HG03558 (cell line): ENCODE measurements at regions not wholly inside any gene's neighbourhood (a gene's known extent, or its start where the extent isn't known, plus 50 kb on each side); places are given as distances from the start of the nearest gene placed in this dataset.
"Not testable (repeated sequence)": the region's sequence is repeated elsewhere in the genome, so short reads cannot be mapped to it uniquely, and the experiment has no call there.

ENCODE experiments used
- ATAC-seq: cut with Tn5 transposase; IDR thresholded peaks from one replicate; pipeline ENCODE4 v1.9.1; 2021; ENCODE audit warnings: moderate number of reproducible peaks; ENCODE audit not compliant: unreplicated experiment; ENCODE audit errors: extremely low read depth

GRCh38 chr12:34300376-34301250 lies 278.3 kb downstream of the ALG10 start:
- no peak for ATAC-seq

- no peak for ATAC-seq
Observed at GRCh38 chr12:34301251-34302130, 279.2 kb downstream of the ALG10 start.

DNA sequence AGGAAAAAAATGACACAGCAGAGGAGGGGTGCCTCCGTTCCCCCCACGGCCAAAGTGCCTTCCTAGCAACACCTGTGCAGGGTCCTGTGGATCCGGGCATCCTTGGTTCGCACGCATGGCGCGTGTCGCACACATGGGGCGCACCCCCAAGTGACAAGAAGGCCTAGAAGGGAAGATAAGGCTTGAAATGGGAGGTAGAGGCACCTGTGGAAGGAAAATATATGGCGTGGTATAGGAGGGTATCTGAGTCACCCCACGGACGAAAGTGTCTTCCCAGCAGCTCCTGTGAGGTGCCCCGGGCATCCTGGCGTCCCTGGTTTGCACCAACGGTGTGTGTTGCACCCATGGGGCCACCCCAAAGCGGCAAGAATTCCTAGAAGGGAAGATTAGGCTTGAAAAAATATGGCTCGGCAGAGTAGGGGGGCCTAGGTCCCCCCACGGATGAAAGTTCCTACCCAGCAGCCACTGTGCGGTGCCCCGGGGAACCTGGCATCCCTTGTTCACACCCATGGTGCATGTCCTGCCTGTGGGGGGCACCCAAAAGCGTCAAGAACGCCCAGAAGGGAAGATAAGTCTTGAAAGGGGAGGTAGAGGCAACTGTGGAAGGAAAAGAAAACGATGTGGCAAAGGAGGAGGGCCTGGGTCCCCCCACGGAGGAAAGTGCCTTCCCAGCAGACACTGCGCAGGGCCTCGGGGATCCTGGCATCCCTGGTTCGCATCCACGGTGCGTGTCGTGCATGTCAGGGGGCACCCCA lies 280.0 kb downstream of the ALG10 start:
- no peak for ATAC-seq

DNA sequence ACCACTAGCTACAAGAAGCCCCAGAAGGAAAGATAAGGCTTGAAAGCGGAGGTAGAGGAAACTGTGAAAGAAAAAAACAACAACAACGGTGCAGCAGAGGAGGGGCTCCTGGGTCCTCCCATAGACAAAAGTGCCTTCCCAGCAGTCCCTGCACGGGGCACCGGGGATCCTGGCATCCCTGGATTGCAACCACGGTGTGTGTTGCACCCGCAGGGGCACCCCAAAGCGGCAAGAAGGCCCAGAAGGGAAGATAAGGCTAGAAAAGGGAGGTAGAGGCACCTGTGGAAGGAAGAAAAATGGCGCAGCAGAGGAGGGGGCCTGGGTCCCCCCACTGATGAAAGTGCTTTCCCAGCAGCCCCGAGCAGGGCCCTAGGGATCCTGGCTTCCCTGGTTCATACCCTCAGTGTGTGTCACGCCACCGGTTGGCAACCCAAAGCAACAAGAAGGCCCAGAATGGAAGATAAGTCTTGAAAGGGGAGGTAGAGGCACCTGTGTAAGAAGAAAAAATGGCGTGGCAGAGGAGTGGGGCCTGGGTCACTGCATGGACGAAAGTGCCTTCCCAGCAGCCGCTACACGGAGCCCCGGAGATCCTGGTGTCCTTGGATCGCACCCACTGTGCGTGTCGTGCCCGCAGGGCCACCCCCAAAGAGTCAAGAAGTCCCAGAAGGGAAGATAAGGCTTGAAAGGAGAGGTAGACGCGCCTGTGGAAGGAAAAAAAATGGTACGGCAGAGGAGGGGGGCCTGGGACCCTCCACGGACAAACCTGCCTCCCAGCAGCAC lies 281.0 kb downstream of the ALG10 start:
- ATAC-seq: no peak

GRCh38 chr12:34304001-34304400 lies 281.7 kb downstream of the ALG10 start:
- no peak for ATAC-seq

DNA sequence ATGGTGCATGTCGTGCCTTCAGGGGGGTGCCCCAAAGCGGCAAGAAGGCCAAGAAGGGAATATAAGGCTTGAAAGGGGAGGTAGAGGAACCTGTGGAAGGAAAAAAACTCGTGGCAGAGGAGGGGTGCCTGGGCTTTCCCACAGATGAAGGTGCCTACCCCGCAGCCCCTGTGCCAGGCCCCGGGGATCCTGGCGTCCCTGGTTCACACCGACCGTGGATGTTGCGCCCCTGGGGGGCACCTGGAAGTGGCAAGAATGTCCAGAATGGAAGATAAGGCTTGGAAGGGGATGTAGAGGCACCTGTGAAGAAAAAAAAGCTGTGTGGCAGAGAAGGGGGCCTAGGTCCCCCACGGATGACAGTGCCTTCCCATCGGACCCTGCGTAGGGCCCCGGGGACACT lies 282.2 kb downstream of the ALG10 start:
- no peak for ATAC-seq

- ATAC-seq: no peak
Observed at GRCh38 chr12:34305176-34305575, 282.9 kb downstream of the ALG10 start.

DNA sequence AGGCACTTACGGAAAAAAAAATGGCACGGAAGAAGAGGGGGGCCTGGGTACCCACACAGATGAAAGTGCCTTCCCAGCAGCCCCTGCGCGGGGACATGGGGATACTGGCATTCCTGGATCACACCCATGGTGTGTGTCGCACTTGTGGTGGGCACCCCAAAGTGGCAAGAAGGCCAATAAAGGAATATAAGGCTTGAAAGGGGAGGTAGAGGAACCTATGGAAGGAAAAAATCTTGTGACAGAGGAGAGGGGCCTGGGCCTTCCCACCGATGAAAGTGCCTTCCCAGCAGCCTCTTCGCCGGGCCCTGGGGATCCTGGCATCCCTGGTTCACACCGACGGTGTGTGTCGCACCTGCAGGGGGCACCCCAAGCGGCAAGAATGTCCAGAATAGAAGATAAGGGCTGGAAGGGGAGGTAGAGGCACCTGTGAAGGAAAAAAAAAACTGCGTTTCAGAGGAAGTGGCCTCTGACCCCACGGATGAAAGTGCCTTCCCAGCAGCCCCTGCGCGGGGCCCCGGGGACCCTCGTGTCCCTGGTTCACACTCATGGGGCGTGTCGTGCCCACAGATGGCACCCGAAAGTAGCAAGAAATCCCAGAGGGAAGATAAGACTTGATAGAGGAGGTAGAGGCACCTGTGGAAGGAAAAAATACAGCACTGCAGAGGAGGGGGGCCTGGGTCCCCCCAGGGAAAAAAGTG lies 284.0 kb downstream of the ALG10 start:
- ATAC-seq: no peak

DNA sequence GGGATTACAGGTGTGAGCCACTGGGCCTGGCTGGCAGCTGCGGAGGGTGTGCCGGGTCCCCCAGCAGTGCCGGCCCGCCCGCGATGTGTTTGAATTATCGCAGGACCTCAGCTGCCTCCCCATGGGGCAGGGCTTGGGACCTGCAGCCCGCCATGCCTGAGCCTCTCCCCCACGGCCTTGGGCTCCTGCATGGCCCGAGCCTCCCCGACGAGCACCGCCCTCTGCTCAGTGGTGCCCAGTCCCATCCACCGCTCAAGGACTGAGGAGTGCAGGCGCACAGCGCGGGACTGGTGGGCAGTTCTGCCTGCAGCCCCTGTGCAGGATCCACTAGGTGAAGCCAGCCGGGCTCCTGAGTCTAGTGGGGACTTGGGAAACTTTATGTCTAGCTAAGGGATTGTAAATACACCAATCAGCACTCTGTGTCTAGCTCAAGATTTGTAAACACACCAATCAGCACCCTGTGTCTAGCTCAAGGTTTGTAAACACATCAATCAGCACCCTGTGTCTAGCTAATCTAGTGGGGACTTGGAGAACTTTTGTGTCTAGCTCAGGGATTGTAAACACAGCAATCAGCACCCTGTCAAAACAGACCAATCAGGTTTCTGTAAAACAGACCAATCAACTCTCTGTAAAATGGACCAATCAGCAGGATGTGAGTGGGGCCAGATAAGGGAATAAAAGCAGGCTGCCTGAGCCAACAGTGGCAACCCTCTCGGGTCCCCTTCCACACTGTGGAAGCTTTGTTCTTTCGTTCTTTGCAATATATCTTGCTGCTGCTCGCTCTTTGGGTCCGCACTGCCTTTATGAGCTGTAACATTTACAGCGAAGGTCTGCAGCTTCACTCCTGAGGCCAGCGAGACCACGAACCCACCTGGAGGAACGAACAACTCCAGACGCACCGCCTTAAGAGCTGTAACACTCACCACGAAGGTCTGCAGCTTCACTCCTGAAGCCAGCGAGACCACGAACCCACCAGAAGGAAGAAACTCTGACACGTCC lies 287.8 kb downstream of the ALG10 start:
- ATAC-seq: not testable (repeated sequence)

DNA sequence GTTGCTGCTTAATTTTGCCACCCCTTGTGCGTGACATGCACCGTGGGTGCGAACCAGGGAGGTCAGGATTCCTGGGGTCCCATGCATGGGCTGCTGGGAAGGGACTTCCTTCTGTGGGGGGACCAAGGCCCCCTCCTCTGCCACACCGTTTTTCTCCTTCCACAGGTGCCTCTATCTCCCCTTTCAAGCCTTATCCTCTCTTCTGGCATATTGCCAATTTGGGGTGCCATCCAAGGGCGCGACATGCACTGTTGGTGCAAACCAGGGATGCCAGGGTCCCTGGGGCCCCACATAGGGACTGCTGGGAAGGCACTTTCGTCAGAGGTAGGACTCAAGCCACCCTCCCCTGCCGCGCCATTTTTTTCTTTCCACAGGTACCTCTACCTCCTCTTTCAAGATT lies 289.0 kb downstream of the ALG10 start:
- no peak for ATAC-seq

DNA sequence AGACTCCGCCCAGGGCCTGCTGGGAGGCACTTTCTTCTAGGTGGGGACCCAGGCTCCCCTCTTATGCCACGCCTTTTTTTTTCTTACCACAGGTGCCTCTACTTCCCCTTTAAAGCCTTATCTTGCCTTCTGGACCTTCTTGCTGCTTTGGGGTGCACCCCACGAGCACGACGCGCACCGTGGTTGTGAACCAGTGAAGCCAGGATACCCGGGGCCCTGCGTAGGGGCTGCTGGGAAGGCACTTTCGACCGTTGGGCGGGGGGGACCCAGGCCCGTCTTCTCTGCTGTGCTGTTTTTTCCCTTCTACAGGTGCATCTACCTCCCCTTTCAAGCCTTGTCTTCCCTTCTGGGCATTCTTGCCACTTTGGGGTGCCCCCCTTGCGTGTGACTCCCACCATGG lies 305.4 kb downstream of the ALG10 start:
- no peak for ATAC-seq

GRCh38 chr12:34333337-34333736 lies 311.0 kb downstream of the ALG10 start:
- no peak for ATAC-seq

GRCh38 chr12:34334538-34334937 lies 312.2 kb downstream of the ALG10 start:
- ATAC-seq: no peak

DNA sequence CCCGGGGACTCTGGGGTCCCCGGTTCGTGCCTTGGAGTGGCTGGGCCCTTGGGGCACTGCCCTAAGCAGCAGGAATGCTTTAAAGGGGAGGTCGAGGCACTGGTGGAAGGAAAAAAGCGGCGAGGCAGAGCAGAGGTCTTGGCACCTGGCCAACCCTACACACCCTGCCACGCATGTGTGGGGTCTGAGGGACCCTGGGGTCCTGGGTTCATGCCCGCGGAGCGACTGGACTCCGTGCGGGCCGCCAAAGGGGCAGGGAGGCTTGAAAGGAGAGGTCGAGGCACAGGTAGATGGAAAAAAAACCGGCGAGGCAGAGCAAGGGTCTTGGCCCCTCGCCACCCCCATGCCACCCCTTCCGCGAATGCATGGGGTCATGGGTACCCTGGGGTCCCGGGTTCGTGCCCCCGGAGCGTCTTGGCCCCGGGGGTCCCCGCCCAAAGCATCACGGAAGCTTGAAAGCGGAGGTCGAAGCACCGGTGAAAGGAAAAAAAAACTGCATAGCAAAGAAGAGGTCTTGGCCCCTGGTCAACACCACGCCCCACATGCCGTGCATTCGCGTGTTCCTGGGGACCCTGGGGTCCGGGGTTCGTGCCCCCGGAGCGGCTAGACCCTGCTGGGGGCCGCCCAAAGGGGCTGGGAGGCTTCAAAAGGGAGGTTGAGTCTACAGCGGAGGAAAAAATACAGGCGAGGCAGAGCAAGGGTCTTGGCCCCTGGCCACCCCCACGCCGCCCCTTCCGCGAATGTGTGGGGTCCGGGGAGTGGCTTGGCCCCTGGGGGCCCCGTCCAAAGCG lies 312.9 kb downstream of the ALG10 start:
- no peak for ATAC-seq

GRCh38 chr12:34335819-34336262 lies 313.5 kb downstream of the ALG10 start:
- no peak for ATAC-seq

DNA sequence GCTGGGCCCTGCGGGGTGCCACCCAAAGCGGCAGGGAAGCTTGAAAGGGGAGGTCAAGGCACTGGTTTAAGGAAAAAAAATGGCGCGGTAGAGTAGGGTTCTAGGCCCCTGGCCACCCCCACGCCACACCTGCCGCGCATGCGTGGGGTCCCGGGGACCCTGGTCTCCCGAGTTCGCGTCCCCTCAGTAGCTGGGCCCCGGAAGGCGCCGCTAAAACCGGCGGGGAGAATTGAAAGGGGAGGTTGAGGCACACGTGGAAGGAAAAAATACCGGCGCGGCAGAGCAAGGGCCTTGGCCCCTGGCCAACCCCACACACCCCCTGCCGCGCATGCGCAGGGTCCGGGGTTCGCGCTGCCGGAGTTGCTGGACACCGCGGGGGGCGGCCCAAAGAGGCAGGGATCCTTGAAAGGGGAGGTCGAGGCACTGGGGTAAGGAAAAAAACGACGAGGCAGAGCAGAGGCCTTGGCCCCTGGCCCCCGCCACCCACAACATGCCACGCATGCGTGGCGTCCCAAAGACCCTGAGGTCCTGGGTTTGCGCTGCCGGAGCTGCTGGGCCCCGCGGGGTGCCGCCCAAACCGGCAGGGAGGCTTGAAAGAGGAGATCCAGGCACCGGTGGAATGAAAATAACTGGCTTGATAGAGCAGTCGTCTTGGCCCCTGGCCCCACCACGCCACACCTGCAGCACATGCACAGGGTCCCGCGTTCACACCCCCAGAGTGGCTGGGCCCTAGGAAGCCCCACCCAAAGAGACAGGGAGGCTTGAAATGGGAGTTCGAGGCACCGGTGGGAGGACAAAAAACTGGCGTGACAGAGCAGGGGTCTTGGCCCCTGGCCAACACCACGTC lies 314.5 kb downstream of the ALG10 start:
- ATAC-seq: no peak
